Ishikawa (cell line): ENCODE measurements at regions not wholly inside any gene's neighbourhood (a gene's known extent, or its start where the extent isn't known, plus 50 kb on each side); places are given as distances from the start of the nearest gene placed in this dataset.

Experiments used
- CEBPB ChIP-seq: IDR thresholded peaks from 2 replicates; pipeline ENCODE4 v1.6.1; 2012
- CREB1 ChIP-seq: IDR thresholded peaks from 2 replicates; pipeline ENCODE4 v1.6.1; 2012; ENCODE audit warnings: low read depth
- EP300 ChIP-seq: IDR thresholded peaks from 2 replicates; pipeline ENCODE4 v1.6.1; 2012; ENCODE audit warnings: borderline replicate concordance
- FOXM1 ChIP-seq: IDR thresholded peaks from 2 replicates; pipeline ENCODE4 v1.6.1; 2012; ENCODE audit warnings: low read depth, borderline replicate concordance
- MAX ChIP-seq: IDR thresholded peaks from 2 replicates; pipeline ENCODE4 v1.6.1; 2012
- RAD21 ChIP-seq: IDR thresholded peaks from 2 replicates; pipeline ENCODE4 v1.6.1; 2012; ENCODE audit warnings: low read depth
- TAF1 ChIP-seq: IDR thresholded peaks from 2 replicates; pipeline ENCODE4 v1.6.1; 2012; ENCODE audit warnings: low read depth, mild to moderate bottlenecking
- USF1 ChIP-seq: IDR thresholded peaks from 2 replicates; pipeline ENCODE4 v1.6.1; 2012
- YY1 ChIP-seq: IDR thresholded peaks from 2 replicates; pipeline ENCODE4 v1.6.1; 2012; ENCODE audit warnings: low read depth

GRCh38 chr3:96324087-96324486 is 490.3 kb upstream of the EPHA6 start:
- TF ChIP-seq TAF1 (no peak), MAX (no peak), CEBPB (no peak), USF1 (no peak), RAD21 (no peak), YY1 (no peak), FOXM1 (no peak), EP300 (no peak), CREB1 (no peak)
